Mucosa of descending colon (tissue), 3 donors: ENCODE measurements at regions not wholly inside any gene's neighbourhood (a gene's known extent, or its start where the extent isn't known, plus 50 kb on each side); places are given as distances from the start of the nearest gene placed in this dataset.

Experiments
- ATAC-seq: fragments of 200-7000 bp; cut with Tn5 transposase; one replicate; pipeline ENCODE4 v1.9.1; 2020; ENCODE audit warnings: mild to moderate bottlenecking, moderate library complexity
- DNase-seq, 3 donors: peaks; one replicate each; pipeline ENCODE4 v3.0.0-alpha.2; 2020
- H3K36me3 ChIP-seq: fragments of 200-600 bp; one replicate; pipeline ENCODE4 v1.8.0; 2021; ENCODE audit warnings: low read depth, mild to moderate bottlenecking
- H3K4me1 ChIP-seq: fragments of 200-600 bp; one replicate; pipeline ENCODE4 v1.8.0; 2021; ENCODE audit warnings: low read depth, mild to moderate bottlenecking
- H3K4me3 ChIP-seq: fragments of 200-600 bp; one replicate; pipeline ENCODE4 v1.8.0; 2021; ENCODE audit warnings: mild to moderate bottlenecking
- H3K9me3 ChIP-seq: fragments of 200-600 bp; one replicate; pipeline ENCODE4 v1.8.0; 2021; ENCODE audit warnings: mild to moderate bottlenecking
- CTCF ChIP-seq: fragments of 200-600 bp; IDR thresholded peaks from one replicate; pipeline ENCODE4 v1.8.0; 2022; ENCODE audit warnings: antibody characterized with exemption, mild to moderate bottlenecking
- intact Hi-C, 2 donors: fragments of 100-400 bp; cut with DNase I in 1 of 2; cut with micrococcal nuclease in 1 of 2; formaldehyde crosslinking; loops; one replicate each; pipeline versions ENCODE4 v1.11.0 to v1.11.1; 2022; cut with DNase I, micrococcal nuclease
- donor health status: DM: no; HTN: no; CAD: no; lungs with moderate emphysema.
- donor health status: DM: no; HTN: no; CAD: no.
- donor health status: DM: no; HTN: yes; CAD: no.

- H3K4me3 ChIP-seq: no peak overlapping the region
- no peak for ATAC-seq
- no peak for TF ChIP-seq CTCF
- H3K9me3 ChIP-seq: peaks cover 51% of the 10 kb centered on the region
- DNase-seq: no peak
- intact Hi-C loops: no loop called here
- H3K4me1 ChIP-seq: no peaks in the 10 kb centered on the region
- H3K36me3 ChIP-seq: no peaks in the 10 kb centered on the region
Measured at GRCh38 chr3:20701641-20702040, 515.6 kb upstream of the SGO1 start.

GRCh38 chr3:20700714-20701113 lies 514.7 kb upstream of the SGO1 start:
- DNase-seq (no peak), ATAC-seq (no peak)
- no peaks in the 10 kb centered on the region for H3K36me3 ChIP-seq
- no peak for TF ChIP-seq CTCF
- peaks cover 48% of the 10 kb centered on the region for H3K9me3 ChIP-seq
- H3K4me1 ChIP-seq: no peaks in the 10 kb centered on the region
- intact Hi-C loops: no loop called here
- no peak overlapping the region for H3K4me3 ChIP-seq

- H3K9me3 ChIP-seq: peaks cover 40% of the 10 kb centered on the region
- H3K36me3 ChIP-seq: no peaks in the 10 kb centered on the region
- H3K4me1 ChIP-seq: no peaks in the 10 kb centered on the region
- no peak for ATAC-seq
- no peak overlapping the region for H3K4me3 ChIP-seq
- no peak for TF ChIP-seq CTCF
- DNase-seq: no peak
- intact Hi-C loops: no loop called here
Measured at GRCh38 chr3:20698896-20699295, 512.9 kb upstream of the SGO1 start.

- DNase-seq (no peak), ATAC-seq (no peak)
- Histone ChIP-seq H3K4me1 (no peaks in the 10 kb centered on the region), H3K36me3 (no peaks in the 10 kb centered on the region), H3K9me3 (peaks cover 30% of the 10 kb centered on the region), H3K4me3 (no peak overlapping the region)
- intact Hi-C loops: no loop called here
- TF ChIP-seq CTCF: no peak
Measured at GRCh38 chr3:20696388-20697150, 510.6 kb upstream of the SGO1 start.

GRCh38 chr3:20692675-20693074 lies 506.7 kb upstream of the SGO1 start:
- intact Hi-C loops: no loop called here
- H3K36me3 ChIP-seq: no peaks in the 10 kb centered on the region
- TF ChIP-seq CTCF: no peak
- H3K4me1 ChIP-seq: no peaks in the 10 kb centered on the region
- ATAC-seq: no peak
- H3K9me3 ChIP-seq: peaks cover 22% of the 10 kb centered on the region
- DNase-seq: no peak
- no peak overlapping the region for H3K4me3 ChIP-seq

GRCh38 chr3:20683910-20684309 lies 497.9 kb upstream of the SGO1 start:
- intact Hi-C loops: no loop called here
- no peak for ATAC-seq
- DNase-seq: no peak
- Histone ChIP-seq H3K36me3 (no peaks in the 10 kb centered on the region), H3K9me3 (peaks cover 40% of the 10 kb centered on the region), H3K4me3 (no peak overlapping the region), H3K4me1 (no peaks in the 10 kb centered on the region)
- no peak for TF ChIP-seq CTCF
